ENCODE measurements at regions not wholly inside any gene's neighbourhood (a gene's known extent, or its start where the extent isn't known, plus 50 kb on each side); places are given as distances from the start of the nearest gene placed in this dataset.

DNA sequence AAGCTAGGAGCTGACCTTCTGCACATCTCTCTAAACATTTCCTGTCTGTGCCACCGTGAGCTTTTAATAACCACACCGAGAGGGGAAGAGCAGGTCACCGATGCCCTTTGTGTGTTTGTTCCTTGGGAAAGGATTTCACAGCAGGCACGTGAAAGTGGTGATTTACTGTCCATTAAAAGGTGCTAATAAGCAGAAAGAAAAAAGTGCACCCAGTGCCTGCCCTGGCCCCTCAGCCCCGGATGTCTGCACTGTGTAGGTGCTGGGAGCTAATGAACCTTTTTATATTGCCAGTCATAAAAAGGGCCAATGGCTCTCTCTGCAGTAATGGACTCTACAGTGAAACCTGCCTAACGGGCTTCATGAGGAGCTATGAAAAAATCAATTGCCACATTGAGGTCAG lies 312.6 kb downstream of the C6orf118 start:
- no peak overlapping the region for H2BK5ac ChIP-seq (ENCODE audit: insufficient read length, low read length)
- H2BK15ac ChIP-seq (ENCODE audit: low read depth, low read length) = no peak overlapping the region
- H3T11ph ChIP-seq (ENCODE audit: low read length) = no peak overlapping the region
- DNase-seq = no peak
- H3K4me2 ChIP-seq (ENCODE audit: insufficient read depth, insufficient read length, low read length) = no peak overlapping the region
- no peaks in the 10 kb centered on the region for H3K4me1 ChIP-seq (ENCODE audit: insufficient read depth, low read length)
- no peak overlapping the region for H2AK5ac ChIP-seq (ENCODE audit: insufficient read length, low read length)
- no peak overlapping the region for H3K9ac ChIP-seq (ENCODE audit: extremely low read depth, insufficient read length, low read length)
- H3K27me3 ChIP-seq (ENCODE audit: insufficient read depth, low read length) = no peaks in the 10 kb centered on the region
- H3K79me1 ChIP-seq (ENCODE audit: insufficient read depth, low read depth, low read length, poor library complexity, severe bottlenecking) = no peaks in the 10 kb centered on the region
- H2BK120ac ChIP-seq (ENCODE audit: low read depth, low read length, poor library complexity, severe bottlenecking) = no peak overlapping the region
- H3K4ac ChIP-seq (ENCODE audit: low read depth, low read length) = no peak overlapping the region
- H2BK12ac ChIP-seq (ENCODE audit: insufficient read length, low read depth, low read length) = no peak overlapping the region
- Mint-ChIP-seq H3K27ac (no peak overlapping the region), H3K27me3 (ENCODE audit: low read depth) (no peaks in the 10 kb centered on the region), H3K4me3 (no peak overlapping the region), H3K4me1 (no peaks in the 10 kb centered on the region), H3K36me3 (ENCODE audit: insufficient read depth in 1 of 3, low read depth in 3 of 3) (no peaks in the 10 kb centered on the region; a peak in 1 of 7 replicates), H3K9me3 (peaks cover 3 to 6% of the 10 kb centered on the region in 2 experiments; a peak in 4 of 5 replicates)
- TF ChIP-seq, protein P1, sequence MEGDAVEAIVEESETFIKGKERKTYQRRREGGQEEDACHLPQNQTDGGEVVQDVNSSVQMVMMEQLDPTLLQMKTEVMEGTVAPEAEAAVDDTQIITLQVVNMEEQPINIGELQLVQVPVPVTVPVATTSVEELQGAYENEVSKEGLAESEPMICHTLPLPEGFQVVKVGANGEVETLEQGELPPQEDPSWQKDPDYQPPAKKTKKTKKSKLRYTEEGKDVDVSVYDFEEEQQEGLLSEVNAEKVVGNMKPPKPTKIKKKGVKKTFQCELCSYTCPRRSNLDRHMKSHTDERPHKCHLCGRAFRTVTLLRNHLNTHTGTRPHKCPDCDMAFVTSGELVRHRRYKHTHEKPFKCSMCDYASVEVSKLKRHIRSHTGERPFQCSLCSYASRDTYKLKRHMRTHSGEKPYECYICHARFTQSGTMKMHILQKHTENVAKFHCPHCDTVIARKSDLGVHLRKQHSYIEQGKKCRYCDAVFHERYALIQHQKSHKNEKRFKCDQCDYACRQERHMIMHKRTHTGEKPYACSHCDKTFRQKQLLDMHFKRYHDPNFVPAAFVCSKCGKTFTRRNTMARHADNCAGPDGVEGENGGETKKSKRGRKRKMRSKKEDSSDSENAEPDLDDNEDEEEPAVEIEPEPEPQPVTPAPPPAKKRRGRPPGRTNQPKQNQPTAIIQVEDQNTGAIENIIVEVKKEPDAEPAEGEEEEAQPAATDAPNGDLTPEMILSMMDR (conservative IDR thresholded peaks at IDR 0.05) = no peak
- H4K20me1 ChIP-seq (ENCODE audit: control insufficient read depth, insufficient read depth, insufficient read length) = no peaks in the 10 kb centered on the region
- no peak overlapping the region for H2AFZ ChIP-seq (ENCODE audit: low read length)
- WGBS (ENCODE audit: extremely low coverage, insufficient read length, low lambda C conversion rate) = no CpG with 5 or more reads among the region's 6 CpGs
- H4K91ac ChIP-seq (ENCODE audit: insufficient read length, low read depth, low read length) = no peak overlapping the region
- no peak overlapping the region for H4K8ac ChIP-seq (replicated peaks; ENCODE audit: insufficient read length, low read depth, low read length)
- H3K23ac ChIP-seq (ENCODE audit: insufficient read length, low read depth, low read length) = no peak overlapping the region
- no peak overlapping the region for H3K27ac ChIP-seq (ENCODE audit: insufficient read length, low read depth, low read length)
- H2BK20ac ChIP-seq (ENCODE audit: low read depth, low read length, poor library complexity, severe bottlenecking) = no peak overlapping the region
- H4K5ac ChIP-seq (ENCODE audit: insufficient read length, low read depth, low read length) = no peak overlapping the region
- no peak overlapping the region for H3K18ac ChIP-seq (ENCODE audit: insufficient read length, low read depth, low read length)
- H3K23me2 ChIP-seq (ENCODE audit: insufficient read length, low read depth, low read length, poor library complexity, severe bottlenecking) = no peaks in the 10 kb centered on the region
- H3K79me2 ChIP-seq (ENCODE audit: insufficient read depth, low read length) = no peaks in the 10 kb centered on the region
- no peaks in the 10 kb centered on the region for H3K9me3 ChIP-seq (ENCODE audit: control insufficient read depth, low read depth, low read length)
- H3K56ac ChIP-seq (ENCODE audit: insufficient read length, low read depth, low read length) = no peak overlapping the region
- H3K14ac ChIP-seq (ENCODE audit: insufficient read depth, low read length) = no peak overlapping the region

Measured in H9 (cell line).